MM.1S (cell line): ENCODE measurements at regions not wholly inside any gene's neighbourhood (a gene's known extent, or its start where the extent isn't known, plus 50 kb on each side); places are given as distances from the start of the nearest gene placed in this dataset.

Experiments
- CTCF ChIP-seq: fragments of 300-600 bp; sonication (generic); IDR thresholded peaks from 2 replicates; pipeline ENCODE4 v1.5.1; 2016; ENCODE audit warnings: antibody characterized with exemption, low read length, mixed read lengths
- EZH2 ChIP-seq: fragments of 300-600 bp; sonication (generic); optimal IDR thresholded peaks from 2 replicates; pipeline ENCODE3; 2017; ENCODE audit warnings: low read depth, mild to moderate bottlenecking, antibody characterized with exemption, low read length, mixed read lengths

- TF ChIP-seq CTCF (no peak), EZH2 (no peak)
These were observed 344.9 kb downstream of the DCDC2C start for GRCh38 chr2:4047961-4048891.
